Mucosa of rectum (tissue), 2 donors: ENCODE measurements at regions not wholly inside any gene's neighbourhood (a gene's known extent, or its start where the extent isn't known, plus 50 kb on each side); places are given as distances from the start of the nearest gene placed in this dataset.

Experiments used
- H3K27ac ChIP-seq, 2 donors: one replicate each; pipeline ENCODE4 v1.7.0; 2013; ENCODE audit warnings: inconsistent platforms in 2 of 2, low read depth in 2 of 2, low read length in 2 of 2
- H3K27me3 ChIP-seq, 2 donors: one replicate each; pipeline ENCODE4 v1.7.0; 2013; ENCODE audit warnings: low read length in 2 of 2; ENCODE audit not compliant: control insufficient read depth in 2 of 2, insufficient read depth in 2 of 2
- H3K36me3 ChIP-seq, 2 donors: one replicate each; pipeline ENCODE4 v1.7.0; 2013; ENCODE audit warnings: low read length in 2 of 2; ENCODE audit not compliant: control insufficient read depth in 2 of 2, insufficient read depth in 2 of 2
- H3K4me1 ChIP-seq, 2 donors: one replicate each; pipeline ENCODE4 v1.7.0; 2013; ENCODE audit warnings: low read length in 2 of 2, mild to moderate bottlenecking in 1 of 2; ENCODE audit not compliant: control insufficient read depth in 2 of 2, insufficient read depth in 2 of 2
- H3K4me3 ChIP-seq, 2 donors: one replicate each; pipeline ENCODE4 v1.7.0; 2013; ENCODE audit warnings: low read length in 2 of 2
- H3K9ac ChIP-seq, 2 donors: one replicate each; pipeline ENCODE4 v1.7.0; 2013; ENCODE audit warnings: low read length in 2 of 2, low read depth in 1 of 2, mild to moderate bottlenecking in 1 of 2
- H3K9me3 ChIP-seq, 2 donors: one replicate each; pipeline ENCODE4 v1.7.0; 2013; ENCODE audit warnings: low read length in 2 of 2; ENCODE audit not compliant: control insufficient read depth in 2 of 2
- donor health status: healthy.
- donor health status: Normal muscosa, but diverticular disease.

GRCh38 chr15:39456159-39456558, 124.7 kb upstream of the THBS1 start:
- Histone ChIP-seq H3K36me3 (no peaks in the 10 kb centered on the region), H3K9ac (no peak overlapping the region), H3K27ac (no peak overlapping the region), H3K4me1 (peaks cover 0 to 21% of the 10 kb centered on the region in 2 donors), H3K9me3 (no peaks in the 10 kb centered on the region), H3K4me3 (no peak overlapping the region), H3K27me3 (no peaks in the 10 kb centered on the region)

- Histone ChIP-seq H3K27me3 (no peaks in the 10 kb centered on the region), H3K4me3 (no peak overlapping the region), H3K4me1 (peaks cover 0 to 15% of the 10 kb centered on the region in 2 donors), H3K27ac (no peak overlapping the region), H3K9me3 (no peaks in the 10 kb centered on the region), H3K9ac (no peak overlapping the region), H3K36me3 (no peaks in the 10 kb centered on the region)
Observed at GRCh38 chr15:39456582-39457330, 124.1 kb upstream of the THBS1 start.

- Histone ChIP-seq H3K9ac (no peak overlapping the region), H3K4me3 (no peak overlapping the region), H3K36me3 (no peaks in the 10 kb centered on the region), H3K4me1 (peaks cover 0 to 15% of the 10 kb centered on the region in 2 donors), H3K27me3 (no peaks in the 10 kb centered on the region), H3K9me3 (no peaks in the 10 kb centered on the region), H3K27ac (no peak overlapping the region)
Observed at GRCh38 chr15:39458131-39458530, 122.7 kb upstream of the THBS1 start.

GRCh38 chr15:39459548-39459947, 121.3 kb upstream of the THBS1 start:
- peaks cover 0 to 10% of the 10 kb centered on the region in 2 donors for H3K4me1 ChIP-seq
- H3K27ac ChIP-seq: no peak overlapping the region
- no peaks in the 10 kb centered on the region for H3K27me3 ChIP-seq
- H3K9ac ChIP-seq: no peak overlapping the region
- no peaks in the 10 kb centered on the region for H3K9me3 ChIP-seq
- H3K36me3 ChIP-seq: no peaks in the 10 kb centered on the region
- no peak overlapping the region for H3K4me3 ChIP-seq

- Histone ChIP-seq H3K36me3 (no peaks in the 10 kb centered on the region), H3K9ac (no peak overlapping the region), H3K9me3 (no peaks in the 10 kb centered on the region), H3K27me3 (no peaks in the 10 kb centered on the region), H3K4me1 (peaks cover 0 to 3% of the 10 kb centered on the region in 2 donors), H3K4me3 (no peak overlapping the region), H3K27ac (no peak overlapping the region)
Observed at GRCh38 chr15:39460748-39461147, 120.1 kb upstream of the THBS1 start.

- H3K4me1 ChIP-seq: no peaks in the 10 kb centered on the region
- H3K27ac ChIP-seq: no peak overlapping the region
Observed at GRCh38 chr15:39461536-39462130, 119.2 kb upstream of the THBS1 start.

GRCh38 chr15:39462691-39463090, 118.2 kb upstream of the THBS1 start:
- Histone ChIP-seq H3K36me3 (no peaks in the 10 kb centered on the region), H3K4me3 (no peak overlapping the region), H3K27ac (no peak overlapping the region), H3K27me3 (no peaks in the 10 kb centered on the region), H3K4me1 (no peaks in the 10 kb centered on the region), H3K9me3 (no peaks in the 10 kb centered on the region), H3K9ac (no peak overlapping the region)

More at GRCh38 chr15:39461536-39462130, 119.2 kb upstream of the THBS1 start:
- Histone ChIP-seq H3K9ac (no peak overlapping the region), H3K9me3 (no peaks in the 10 kb centered on the region), H3K4me3 (no peak overlapping the region), H3K27me3 (no peaks in the 10 kb centered on the region), H3K36me3 (no peaks in the 10 kb centered on the region)

GRCh38 chr15:39465843-39466749, 114.8 kb upstream of the THBS1 start:
- no peak overlapping the region for H3K9ac ChIP-seq
- H3K4me1 ChIP-seq: no peaks in the 10 kb centered on the region
- no peaks in the 10 kb centered on the region for H3K36me3 ChIP-seq
- no peak overlapping the region for H3K4me3 ChIP-seq
- H3K9me3 ChIP-seq: no peaks in the 10 kb centered on the region
- peak overlapping the region; percentile 61 to 73 for H3K27ac ChIP-seq
- H3K27me3 ChIP-seq: no peaks in the 10 kb centered on the region

- Histone ChIP-seq H3K36me3 (no peaks in the 10 kb centered on the region), H3K9ac (no peak overlapping the region), H3K9me3 (no peaks in the 10 kb centered on the region), H3K4me1 (no peaks in the 10 kb centered on the region), H3K27me3 (no peaks in the 10 kb centered on the region), H3K27ac (peak overlapping the region; percentile 61 to 73), H3K4me3 (no peak overlapping the region)
Observed at GRCh38 chr15:39466750-39467105, 114.2 kb upstream of the THBS1 start.

GRCh38 chr15:39468331-39468730, 112.5 kb upstream of the THBS1 start:
- Histone ChIP-seq H3K27me3 (no peaks in the 10 kb centered on the region), H3K9ac (no peak overlapping the region), H3K4me1 (no peaks in the 10 kb centered on the region), H3K9me3 (no peaks in the 10 kb centered on the region), H3K36me3 (no peaks in the 10 kb centered on the region), H3K27ac (peak overlapping the region; percentile 25 to 42), H3K4me3 (no peak overlapping the region)
